HepG2 (cell line): ENCODE measurements at regions not wholly inside any gene's neighbourhood (a gene's known extent, or its start where the extent isn't known, plus 50 kb on each side); places are given as distances from the start of the nearest gene placed in this dataset.

Experiments used
- ATAC-seq: fragments of 200-7000 bp; cut with Tn5 transposase; 3 replicates; pipeline ENCODE4 v1.9.1; 2020; ENCODE audit warnings: mild to moderate bottlenecking, moderate library complexity
- BruUV-seq: library from RNA; stranded (reverse); fragments of 400-500 nt; replicated peaks from 2 replicates; lab custom pipeline; 2021; lab: Mats Ljungman, UMichigan
- CTCF ChIA-PET: fragments of 300-600 bp; formaldehyde crosslinking; extraction: SDS; loops from one replicate; lab custom pipeline; 2021; ENCODE audit warnings: low total read pairs, inconsistent platforms, low intra/inter-chr PET ratio; lab: Yijun Ruan, JAX
- POLR2A ChIA-PET: fragments of 350-600 bp; sonication (Branson Sonifier 250); formaldehyde crosslinking; loops from one replicate; lab custom pipeline; 2020; ENCODE audit warnings: antibody characterized with exemption, inconsistent platforms; lab: Yijun Ruan, JAX
- DNase-seq: peaks from one replicate; pipeline ENCODE4 v3.0.0-alpha.2; 2015; ENCODE audit warnings: low spot score
- FAIRE-seq: peaks from 3 replicates; lab custom pipeline; 2011; peaks lifted over from hg19 to GRCh38; lab: Jason Lieb, UNC
- H2AFZ ChIP-seq: one replicate; pipeline ENCODE4 v1.6.1; 2011; ENCODE audit warnings: low read length, inconsistent platforms
- H3K27ac ChIP-seq: fragments of 300-600 bp; 3 replicates; pipeline ENCODE4 v1.8.0; 2011; ENCODE audit warnings: mixed run types, mild to moderate bottlenecking, mixed read lengths, low read length, inconsistent platforms; ENCODE audit not compliant: insufficient read depth; ENCODE audit errors: extremely low read length
- H3K27me3 ChIP-seq, 2 experiments: fragments of 200-600 bp in 1 of 2; 2 replicates in 1 of 2; 3 replicates in 1 of 2; pipeline versions ENCODE4 v1.6.0 to v1.8.0; 2011; ENCODE audit warnings: low read length in 2 of 2, mild to moderate bottlenecking in 2 of 2, moderate library complexity in 2 of 2, inconsistent platforms in 1 of 2; ENCODE audit not compliant: insufficient read depth in 2 of 2, control insufficient read depth in 1 of 2
- H3K36me3 ChIP-seq, 2 experiments: fragments of 200-600 bp in 1 of 2; replicated peaks in 1 of 2; 2 replicates in 1 of 2; 3 replicates in 1 of 2; pipeline versions ENCODE4 v1.5.1 to v1.8.0; 2011; ENCODE audit warnings: low read length in 2 of 2, inconsistent platforms in 1 of 2; ENCODE audit not compliant: insufficient read depth in 2 of 2, control insufficient read depth in 1 of 2
- H3K4me1 ChIP-seq: 2 replicates; pipeline ENCODE4 v1.5.1; 2012; ENCODE audit warnings: low read length, inconsistent platforms; ENCODE audit not compliant: insufficient read depth
- H3K4me2 ChIP-seq: 2 replicates; pipeline ENCODE4 v1.6.0; 2011; ENCODE audit warnings: low read depth, low read length, inconsistent platforms
- H3K4me3 ChIP-seq, 3 experiments: fragments of 200-600 bp in 1 of 3; sonication (generic), shearing (Covaris generic) in 1 of 3; replicated peaks in 1 of 3; 2 replicates each; pipeline ENCODE4 v1.5.1; 2011 to 2016; ENCODE audit warnings: low read length in 3 of 3, inconsistent platforms in 2 of 3, low read depth in 2 of 3, mild to moderate bottlenecking in 2 of 3, control low read depth in 1 of 3, mixed read lengths in 1 of 3; ENCODE audit not compliant: insufficient read depth in 1 of 3
- H3K79me2 ChIP-seq: one replicate; pipeline ENCODE4 v1.6.1; 2011; ENCODE audit warnings: low read length, inconsistent platforms; ENCODE audit not compliant: insufficient read depth
- H3K9ac ChIP-seq: 2 replicates; pipeline ENCODE4 v1.6.0; 2011; ENCODE audit warnings: mild to moderate bottlenecking, low read depth, low read length, inconsistent platforms; ENCODE audit not compliant: insufficient read depth
- H3K9me3 ChIP-seq: 2 replicates; pipeline ENCODE4 v1.5.1; 2012; ENCODE audit warnings: mild to moderate bottlenecking, low read length
- H4K20me1 ChIP-seq: 2 replicates; pipeline ENCODE4 v1.6.0; 2011; ENCODE audit warnings: inconsistent platforms, mild to moderate bottlenecking, low read length, moderate library complexity; ENCODE audit not compliant: insufficient read depth
- ATF7 ChIP-seq, 2 experiments: fragments of 450-650 bp in 1 of 2; sonication (generic) in 1 of 2; formaldehyde crosslinking in 1 of 2; IDR thresholded peaks; 2 replicates each; pipeline versions ENCODE4 v1.4.0 to v1.6.1; 2016 to 2020; ENCODE audit warnings: antibody characterized with exemption in 1 of 2, mild to moderate bottlenecking in 1 of 2, missing genetic modification reagents in 1 of 2
- CHCHD3 ChIP-seq: sonication (generic); formaldehyde crosslinking; IDR thresholded peaks from 2 replicates; pipeline ENCODE4 v1.8.0; 2022; ENCODE audit warnings: mild to moderate bottlenecking, missing genetic modification reagents, moderate library complexity
- DNMT3B ChIP-seq: conservative IDR thresholded peaks from 2 replicates; pipeline ENCODE4 v1.6.1; 2016; ENCODE audit warnings: missing biosample characterization, control low read depth
- ETV6 ChIP-seq: sonication (generic); formaldehyde crosslinking; conservative IDR thresholded peaks from 2 replicates; pipeline ENCODE4 v1.4.0; 2020; ENCODE audit warnings: missing genetic modification reagents
- FOXJ3 ChIP-seq: sonication (generic); formaldehyde crosslinking; IDR thresholded peaks from 2 replicates; pipeline ENCODE4 v1.4.0; 2020; ENCODE audit warnings: missing genetic modification reagents, mild to moderate bottlenecking, borderline replicate concordance
- GABPA ChIP-seq, 2 experiments: IDR thresholded peaks; 2 replicates each; pipeline ENCODE4 v1.6.1; 2011 to 2016; ENCODE audit warnings: low read depth in 2 of 2, low read length in 1 of 2, missing biosample characterization in 1 of 2, missing genetic modification characterization in 1 of 2
- HHEX ChIP-seq: IDR thresholded peaks from 2 replicates; pipeline ENCODE4 v1.6.1; 2016; ENCODE audit warnings: control low read depth
- NBN ChIP-seq: fragments of 450-650 bp; conservative IDR thresholded peaks from 2 replicates; pipeline ENCODE4 v1.6.1; 2017
- SAP130 ChIP-seq: IDR thresholded peaks from 2 replicates; pipeline ENCODE4 v1.6.1; 2016; ENCODE audit warnings: low read depth
- SIX4 ChIP-seq: sonication (generic); formaldehyde crosslinking; IDR thresholded peaks from 2 replicates; pipeline ENCODE4 v1.4.0; 2020; ENCODE audit warnings: missing genetic modification reagents
- SMARCC2 ChIP-seq: fragments of 450-650 bp; IDR thresholded peaks from 2 replicates; pipeline ENCODE4 v1.6.1; 2017; ENCODE audit warnings: antibody characterized with exemption, mild to moderate bottlenecking
- THYN1 ChIP-seq: sonication (generic); formaldehyde crosslinking; IDR thresholded peaks from 2 replicates; pipeline ENCODE4 v1.8.1; 2023; ENCODE audit warnings: low read depth, mild to moderate bottlenecking, moderate library complexity, missing genetic modification reagents, borderline replicate concordance
- ZBTB38 ChIP-seq: sonication (generic); formaldehyde crosslinking; IDR thresholded peaks from 2 replicates; pipeline ENCODE4 v1.5.1; 2020; ENCODE audit warnings: mild to moderate bottlenecking, missing genetic modification reagents
- ZBTB42 ChIP-seq: sonication (generic); formaldehyde crosslinking; IDR thresholded peaks from 2 replicates; pipeline ENCODE4 v1.5.0; 2020; ENCODE audit warnings: mild to moderate bottlenecking, missing genetic modification reagents
- ZFP37 ChIP-seq: sonication (generic); formaldehyde crosslinking; IDR thresholded peaks from 2 replicates; pipeline ENCODE4 v1.4.0; 2020; ENCODE audit warnings: missing genetic modification reagents, borderline replicate concordance
- ZNF24 ChIP-seq: fragments of 450-650 bp; IDR thresholded peaks from 2 replicates; pipeline ENCODE4 v1.6.1; 2017; ENCODE audit warnings: antibody characterized with exemption, mild to moderate bottlenecking
- ZNF253 ChIP-seq: sonication (generic); formaldehyde crosslinking; IDR thresholded peaks from 2 replicates; pipeline ENCODE4 v1.8.0; 2022; ENCODE audit warnings: mild to moderate bottlenecking, missing genetic modification reagents, borderline replicate concordance
- ZNF260 ChIP-seq: sonication (generic); formaldehyde crosslinking; IDR thresholded peaks from 2 replicates; pipeline ENCODE4 v1.4.0; 2020; ENCODE audit warnings: missing genetic modification reagents, low read depth, mild to moderate bottlenecking, borderline replicate concordance
- ZNF557 ChIP-seq: sonication (generic); formaldehyde crosslinking; IDR thresholded peaks from 2 replicates; pipeline ENCODE4 v1.4.0; 2020; ENCODE audit warnings: missing genetic modification reagents
- ZSCAN12 ChIP-seq: sonication (generic); formaldehyde crosslinking; IDR thresholded peaks from 2 replicates; pipeline ENCODE4 v1.9.0; 2021; ENCODE audit warnings: mild to moderate bottlenecking, missing genetic modification reagents
- WGBS: methylation state at CpG from one replicate; pipeline ENCODE4 v1.1.6; 2017; ENCODE audit warnings: low lambda C conversion rate; 5-methylcytosine and 5-hydroxymethylcytosine counted together
- in situ Hi-C: cut with HindIII; loops from 2 replicates; pipeline ENCODE4 v1.10.0; 2017; ENCODE audit warnings: low pct_unique_long_range_greater_than_20kb; ENCODE audit not compliant: extremely low pct_ligation_motif_present
- intact Hi-C: fragments of 100-400 bp; cut with micrococcal nuclease; formaldehyde crosslinking; loops from one replicate; pipeline ENCODE4 v1.10.0; 2022; ENCODE audit not compliant: unreplicated experiment

- Histone ChIP-seq H3K27me3 (no peaks in the 10 kb centered on the region), H3K9me3 (no peaks in the 10 kb centered on the region), H3K4me1 (no peaks in the 10 kb centered on the region), H3K4me2 (no peak overlapping the region), H3K9ac (no peak overlapping the region), H3K27ac (no peak overlapping the region), H2AFZ (no peak overlapping the region), H3K36me3 (no peaks in the 10 kb centered on the region), H3K4me3 (no peak overlapping the region), H4K20me1 (no peaks in the 10 kb centered on the region), H3K79me2 (no peaks in the 10 kb centered on the region)
- TF ChIP-seq HHEX (CRISPR knock-in tag), result no peak
- no peak for TF ChIP-seq ZFP37 (CRISPR knock-in tag)
- TF ChIP-seq ETV6, result no peak
- no peak for TF ChIP-seq GABPA (IDR thresholded peaks at IDR 0.05; ENCODE audit: low read depth, low read length)
- TF ChIP-seq GABPA (CRISPR knock-in tag; IDR thresholded peaks at IDR 0.05; ENCODE audit: low read depth), result no peak
- no peak for TF ChIP-seq ZBTB38 (CRISPR knock-in tag)
- no peak for TF ChIP-seq CHCHD3 (CRISPR knock-in tag)
- no peak for TF ChIP-seq SAP130
- TF ChIP-seq DNMT3B (CRISPR knock-in tag), result no peak
- TF ChIP-seq SIX4 (CRISPR knock-in tag), result no peak
- no peak for TF ChIP-seq ZNF260 (CRISPR knock-in tag)
- TF ChIP-seq ZNF557 (CRISPR knock-in tag), result no peak
- no peak for TF ChIP-seq FOXJ3 (CRISPR knock-in tag)
- TF ChIP-seq ATF7 (IDR thresholded peaks at IDR 0.05), result no peak
- no peak for TF ChIP-seq ATF7 (CRISPR knock-in tag; IDR thresholded peaks at IDR 0.05)
- TF ChIP-seq SMARCC2, result no peak
- no peak for TF ChIP-seq ZBTB42 (CRISPR knock-in tag)
- TF ChIP-seq ZNF253 (CRISPR knock-in tag), result no peak
- no peak for TF ChIP-seq NBN
- TF ChIP-seq ZSCAN12 (CRISPR knock-in tag), result no peak
- TF ChIP-seq THYN1 (CRISPR knock-in tag), result no peak
- no peak for TF ChIP-seq ZNF24
- no peak for ATAC-seq
- ChIA-PET CTCF (no interaction called here), POLR2A (no interaction called here)
- BruUV-seq, result no TSS peak
- no peak for DNase-seq
- no peak for FAIRE-seq
- in situ Hi-C loops, result no loop called here
- intact Hi-C loops, result no loop called here
- 58% methylated on average over 3 of the region's 3 CpGs for WGBS
Observed at GRCh38 chr4:35723973-35724372, 520.3 kb downstream of the ARAP2 start.
